ENCODE measurements at regions not wholly inside any gene's neighbourhood (a gene's known extent, or its start where the extent isn't known, plus 50 kb on each side); places are given as distances from the start of the nearest gene placed in this dataset.
A peak's percentile ranks its signal among the peaks of the same experiment; 100 is the strongest.

DNA sequence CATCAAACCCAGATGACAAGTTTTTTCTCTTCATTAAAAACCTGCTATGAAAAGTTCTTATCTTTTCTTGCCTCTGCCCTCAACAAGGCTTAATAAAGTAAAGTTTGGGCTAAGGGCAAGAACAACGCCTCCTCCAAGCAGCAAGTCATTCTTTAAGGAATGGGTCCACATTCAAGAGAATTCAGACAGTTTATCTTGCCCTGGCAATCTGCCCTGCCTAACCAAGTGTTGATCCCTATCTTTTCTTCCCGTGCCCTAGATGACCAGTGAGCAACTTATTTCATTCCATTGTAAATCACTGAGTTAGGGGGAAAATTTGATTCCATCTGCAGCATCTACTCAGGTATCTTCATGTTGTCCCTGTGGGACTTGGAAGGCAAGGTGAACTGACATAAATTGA, 370.3 kb upstream of the DPPA4 start:
- DNase-seq (ENCODE audit: extremely low spot score) = no peak
- no peak for TF ChIP-seq CTCF (IDR thresholded peaks at IDR 0.05; ENCODE audit: control extremely low read depth, extremely low read depth, low read depth, missing control alignments)
- ChIA-PET POLR2A (no interaction called here), CTCF (no interaction called here)

DNA sequence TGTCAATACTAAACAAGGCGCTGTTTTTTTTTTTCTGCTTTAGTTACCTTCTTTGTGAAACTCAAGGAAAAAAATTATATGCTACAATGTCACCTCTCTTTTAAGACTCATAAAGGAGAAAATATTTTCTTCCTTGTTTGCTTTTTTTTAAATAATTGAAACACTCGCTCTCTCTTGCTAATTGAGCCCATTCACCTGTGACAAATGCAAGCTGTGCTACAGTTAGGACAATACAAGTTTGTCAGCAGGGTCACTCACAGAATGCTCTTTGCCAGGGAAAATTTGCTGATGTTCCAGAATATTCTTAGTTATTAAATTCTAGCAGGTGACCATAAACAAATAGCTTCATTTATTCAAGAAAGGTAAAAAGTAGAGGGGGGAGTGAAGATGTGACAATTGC, 375.9 kb upstream of the DPPA4 start:
- no peak for DNase-seq (ENCODE audit: extremely low spot score)
- POLR2A ChIA-PET = no interaction called here
- no peak for TF ChIP-seq CTCF (IDR thresholded peaks at IDR 0.05; ENCODE audit: control extremely low read depth, extremely low read depth, low read depth, missing control alignments)
- CTCF ChIA-PET = interaction anchor here (1.0 kb wide), 1 partner anchor 10 kb away, joined by 3 read pairs; no protein-coding TSS in a partner anchor

DNA sequence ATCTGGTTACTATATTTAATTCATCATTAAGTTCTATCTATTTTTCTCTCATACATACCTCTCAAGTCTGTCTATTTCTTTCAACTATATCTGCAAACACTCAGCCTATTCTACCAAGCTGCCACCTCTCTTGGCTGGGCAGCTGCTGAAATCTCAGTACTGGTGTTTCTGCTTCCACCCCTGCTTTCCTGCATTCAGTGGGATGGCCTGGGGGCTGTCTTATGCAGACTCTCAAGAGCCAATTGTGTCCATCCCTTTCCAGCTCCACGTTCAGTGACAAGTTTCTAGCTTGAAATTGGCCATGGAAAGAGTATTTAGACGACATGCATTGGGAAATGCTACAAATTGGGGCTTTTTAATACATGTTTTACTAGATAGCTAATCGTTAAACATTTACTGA, 378.4 kb upstream of the DPPA4 start:
- DNase-seq (ENCODE audit: extremely low spot score) = no peak
- TF ChIP-seq CTCF (IDR thresholded peaks at IDR 0.05; ENCODE audit: control extremely low read depth, extremely low read depth, low read depth, missing control alignments) = no peak
- ChIA-PET POLR2A (no interaction called here), CTCF (no interaction called here)

DNA sequence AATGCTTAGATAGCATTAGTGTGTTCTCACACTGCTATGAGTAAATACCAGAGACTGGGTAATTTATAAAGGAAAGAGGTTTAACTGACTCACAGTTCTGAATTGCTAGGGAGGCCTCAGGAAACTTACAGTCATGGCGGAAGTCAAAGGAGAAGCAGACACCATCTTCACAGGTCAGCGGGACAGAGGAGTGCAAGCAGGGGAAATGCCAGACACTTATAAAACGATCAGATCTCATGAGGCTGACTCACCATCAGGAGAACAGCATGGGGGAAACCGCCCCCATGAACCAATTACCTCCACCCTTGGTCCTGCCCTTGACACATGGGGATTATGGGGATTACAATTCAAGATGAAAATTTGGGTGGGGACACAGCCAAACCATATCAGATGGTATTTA, 381.5 kb upstream of the DPPA4 start:
- TF ChIP-seq CTCF (IDR thresholded peaks at IDR 0.05; ENCODE audit: control extremely low read depth, extremely low read depth, low read depth, missing control alignments) = no peak
- ChIA-PET POLR2A (no interaction called here), CTCF (no interaction called here)
- DNase-seq (ENCODE audit: extremely low spot score) = no peak

- POLR2A ChIA-PET = no interaction called here
- no peak for TF ChIP-seq CTCF (IDR thresholded peaks at IDR 0.05; ENCODE audit: control extremely low read depth, extremely low read depth, low read depth, missing control alignments)
- no peak for DNase-seq (ENCODE audit: extremely low spot score)
- CTCF ChIA-PET = interaction anchor here (0.9 to 1.6 kb wide), 2 partner anchors 12 to 586 kb away, joined by 4 to 6 read pairs; no protein-coding TSS in a partner anchor
Observed at GRCh38 chr3:109728861-109729494, 391.6 kb upstream of the DPPA4 start.

- peak; percentile 12 for DNase-seq (ENCODE audit: extremely low spot score)
- ChIA-PET POLR2A (no interaction called here), CTCF (interaction anchor here (1.0 kb wide), 1 partner anchor 950 kb away, joined by 3 read pairs; no protein-coding TSS in a partner anchor)
- peak; percentile 68 for TF ChIP-seq CTCF (IDR thresholded peaks at IDR 0.05; ENCODE audit: control extremely low read depth, extremely low read depth, low read depth, missing control alignments)
Observed at GRCh38 chr3:109731639-109732473, 394.5 kb upstream of the DPPA4 start.

Data from GM10248 (cell line).